Lower leg skin (tissue), 4 donors: ENCODE measurements at regions not wholly inside any gene's neighbourhood (a gene's known extent, or its start where the extent isn't known, plus 50 kb on each side); places are given as distances from the start of the nearest gene placed in this dataset.

Experiments used
- DNase-seq, 2 donors: peaks; one replicate each; pipeline ENCODE4 v3.0.0-alpha.2; 2019; ENCODE audit warnings: low spot score in 2 of 2
- H3K4me3 ChIP-seq: fragments of 200-600 bp; sonication (generic); 2 replicates; pipeline ENCODE4 v1.5.1; 2017; ENCODE audit warnings: mild to moderate bottlenecking, low read depth; ENCODE audit not compliant: poor library complexity, severe bottlenecking
- POLR2A ChIP-seq, 2 donors: fragments of 450-650 bp; IDR thresholded peaks; one replicate each; pipeline ENCODE4 v1.6.1; 2016 to 2017; ENCODE audit warnings: antibody characterized with exemption in 2 of 2, mild to moderate bottlenecking in 1 of 2, moderate library complexity in 1 of 2
- whole genome bisulfite sequencing, 2 donors: methylation state at CpG; one replicate each; pipeline ENCODE4 v1.1.5; 2018; 5-methylcytosine and 5-hydroxymethylcytosine counted together
- intact Hi-C: fragments of 100-400 bp; cut with DNase I; formaldehyde crosslinking; loops from one replicate; pipeline ENCODE4 v1.15.0; 2023; ENCODE audit warnings: low total_unique reads
- TF ChIP-seq, protein P1 (sequence below), 3 donors: fragments of 450-650 bp; IDR thresholded peaks; one replicate each; pipeline ENCODE4 v1.5.1; 2016; ENCODE audit warnings: antibody characterized with exemption in 3 of 3, mild to moderate bottlenecking in 3 of 3, moderate library complexity in 2 of 3

DNA sequence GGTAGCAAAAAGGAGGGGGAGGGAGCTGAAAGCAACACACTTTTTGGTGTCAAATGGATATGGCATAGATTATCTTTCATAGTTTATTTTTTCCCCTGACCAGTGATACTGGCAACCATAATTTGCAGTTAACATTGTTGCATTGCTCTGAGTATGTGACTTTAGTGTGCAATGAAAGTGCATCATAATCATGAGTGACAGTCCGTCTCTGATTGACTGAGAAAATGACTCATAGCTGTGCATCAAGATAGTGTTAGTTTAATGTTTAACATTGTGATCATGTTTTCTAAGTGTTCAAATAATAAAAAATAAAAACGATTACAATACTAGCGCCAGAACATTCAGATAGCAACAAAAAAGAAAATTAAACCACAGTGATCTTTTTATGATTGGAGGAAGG lies 952.4 kb upstream of the TENM4 start:
- H3K4me3 ChIP-seq, result no peak overlapping the region
- no peak for TF ChIP-seq POLR2A (IDR thresholded peaks at IDR 0.05)
- TF ChIP-seq, protein P1, sequence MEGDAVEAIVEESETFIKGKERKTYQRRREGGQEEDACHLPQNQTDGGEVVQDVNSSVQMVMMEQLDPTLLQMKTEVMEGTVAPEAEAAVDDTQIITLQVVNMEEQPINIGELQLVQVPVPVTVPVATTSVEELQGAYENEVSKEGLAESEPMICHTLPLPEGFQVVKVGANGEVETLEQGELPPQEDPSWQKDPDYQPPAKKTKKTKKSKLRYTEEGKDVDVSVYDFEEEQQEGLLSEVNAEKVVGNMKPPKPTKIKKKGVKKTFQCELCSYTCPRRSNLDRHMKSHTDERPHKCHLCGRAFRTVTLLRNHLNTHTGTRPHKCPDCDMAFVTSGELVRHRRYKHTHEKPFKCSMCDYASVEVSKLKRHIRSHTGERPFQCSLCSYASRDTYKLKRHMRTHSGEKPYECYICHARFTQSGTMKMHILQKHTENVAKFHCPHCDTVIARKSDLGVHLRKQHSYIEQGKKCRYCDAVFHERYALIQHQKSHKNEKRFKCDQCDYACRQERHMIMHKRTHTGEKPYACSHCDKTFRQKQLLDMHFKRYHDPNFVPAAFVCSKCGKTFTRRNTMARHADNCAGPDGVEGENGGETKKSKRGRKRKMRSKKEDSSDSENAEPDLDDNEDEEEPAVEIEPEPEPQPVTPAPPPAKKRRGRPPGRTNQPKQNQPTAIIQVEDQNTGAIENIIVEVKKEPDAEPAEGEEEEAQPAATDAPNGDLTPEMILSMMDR (IDR thresholded peaks at IDR 0.05), result no peak
- 67 to 68% methylated on average over 3 of the region's 3 CpGs for WGBS, 2 donors
- intact Hi-C loops, result no loop called here
- DNase-seq, result no peak

DNA sequence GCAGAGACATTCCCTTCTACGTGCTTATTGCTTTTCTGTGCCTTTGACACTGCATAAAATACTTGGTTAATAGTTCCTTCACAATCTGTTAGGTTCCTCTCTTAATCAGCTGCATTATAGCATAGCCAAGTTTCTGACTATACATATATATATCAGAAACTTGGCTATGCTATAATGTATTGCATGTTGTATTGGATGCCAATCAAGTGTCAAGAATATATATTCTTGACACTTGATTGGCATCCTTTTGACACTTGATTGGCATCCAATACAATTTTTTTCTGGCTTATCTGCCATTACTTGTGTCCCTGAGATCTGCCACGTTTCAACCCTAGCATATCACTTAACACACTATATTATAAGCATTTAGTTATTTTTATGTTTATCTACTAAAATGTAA lies 949.7 kb upstream of the TENM4 start:
- TF ChIP-seq POLR2A (IDR thresholded peaks at IDR 0.05), result no peak
- TF ChIP-seq, protein P1 (IDR thresholded peaks at IDR 0.05), result no peak
- H3K4me3 ChIP-seq, result no peak overlapping the region
- intact Hi-C loops, result no loop called here
- 55% methylated on average over 2 of the region's 2 CpGs for WGBS, 2 donors
- no peak for DNase-seq

DNA sequence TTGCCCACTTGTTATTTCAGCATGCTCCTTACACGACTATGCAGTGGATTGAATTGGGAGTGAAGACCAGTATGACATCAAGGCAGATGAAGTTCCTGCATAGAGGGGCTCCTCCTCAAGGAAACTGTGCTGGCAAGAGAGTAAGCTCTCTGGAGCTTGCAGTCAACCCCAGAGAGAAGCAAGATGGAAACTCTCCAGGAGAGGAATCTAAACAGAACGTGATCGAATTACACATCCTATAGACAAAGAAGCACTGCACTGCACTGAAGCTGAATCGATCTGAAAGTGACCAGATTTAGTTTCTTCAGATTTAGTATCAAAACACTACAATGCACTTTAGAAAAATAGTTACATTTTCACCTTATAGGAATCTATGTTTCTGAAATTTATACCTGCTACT lies 947.7 kb upstream of the TENM4 start:
- TF ChIP-seq, protein P1 (IDR thresholded peaks at IDR 0.05), result no peak
- no peak for TF ChIP-seq POLR2A (IDR thresholded peaks at IDR 0.05)

DNA sequence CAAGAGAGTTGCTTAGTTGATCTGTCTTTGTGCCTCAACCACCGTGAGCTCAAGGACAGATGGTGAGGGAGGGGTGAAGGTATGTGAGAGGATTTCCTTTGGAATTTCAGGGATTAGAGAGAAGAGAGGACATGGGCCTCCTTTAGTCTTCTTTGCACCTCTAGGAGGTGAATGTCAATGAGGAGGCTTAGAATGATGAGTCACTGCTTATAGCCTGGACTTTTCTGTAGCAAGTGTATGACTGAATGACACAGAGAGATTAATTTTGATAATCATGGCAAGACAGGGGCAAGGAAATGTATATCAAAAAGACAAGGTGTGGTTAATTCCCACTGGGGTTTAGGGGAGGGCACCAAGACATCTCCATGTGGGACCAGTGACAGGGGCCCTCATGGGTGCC lies 947.3 kb upstream of the TENM4 start:
- H3K4me3 ChIP-seq, result no peak overlapping the region
- intact Hi-C loops, result no loop called here
- 73 to 85% methylated on average over 1 of the region's 1 CpG for WGBS, 2 donors
- TF ChIP-seq, protein P1 (IDR thresholded peaks at IDR 0.05), result no peak
- no peak for TF ChIP-seq POLR2A (IDR thresholded peaks at IDR 0.05)
- no peak for DNase-seq

More for the DNA sequence above, 947.7 kb upstream of the TENM4 start:
- DNase-seq, result no peak
- H3K4me3 ChIP-seq, result no peak overlapping the region
- WGBS, 2 donors, result 70 to 77% methylated on average over 4 of the region's 4 CpGs
- intact Hi-C loops, result no loop called here

DNA sequence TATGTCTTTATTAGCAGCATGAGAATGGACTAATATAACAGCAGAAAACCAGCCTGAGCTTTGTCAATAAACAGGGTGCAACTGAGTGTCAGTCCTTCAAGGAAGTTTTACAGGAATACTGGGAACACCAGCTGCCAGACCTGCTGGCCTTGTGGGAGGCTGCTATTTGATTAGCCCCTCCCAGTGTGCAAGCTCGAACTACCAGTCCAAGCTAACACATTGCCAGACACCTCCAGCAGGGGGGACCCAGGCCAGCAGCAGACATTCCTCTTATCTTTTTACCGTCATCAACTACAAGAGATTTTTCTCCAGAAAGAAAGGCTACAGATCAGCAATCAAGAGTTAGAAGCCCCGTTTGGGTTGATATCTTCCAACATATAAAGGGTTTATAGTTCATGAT lies 942.8 kb upstream of the TENM4 start:
- no peak for DNase-seq
- no peak overlapping the region for H3K4me3 ChIP-seq
- intact Hi-C loops, result no loop called here
- WGBS, 2 donors, result 64 to 71% methylated on average over 3 of the region's 3 CpGs
- TF ChIP-seq, protein P1 (IDR thresholded peaks at IDR 0.05), result no peak
- no peak for TF ChIP-seq POLR2A (IDR thresholded peaks at IDR 0.05)

DNA sequence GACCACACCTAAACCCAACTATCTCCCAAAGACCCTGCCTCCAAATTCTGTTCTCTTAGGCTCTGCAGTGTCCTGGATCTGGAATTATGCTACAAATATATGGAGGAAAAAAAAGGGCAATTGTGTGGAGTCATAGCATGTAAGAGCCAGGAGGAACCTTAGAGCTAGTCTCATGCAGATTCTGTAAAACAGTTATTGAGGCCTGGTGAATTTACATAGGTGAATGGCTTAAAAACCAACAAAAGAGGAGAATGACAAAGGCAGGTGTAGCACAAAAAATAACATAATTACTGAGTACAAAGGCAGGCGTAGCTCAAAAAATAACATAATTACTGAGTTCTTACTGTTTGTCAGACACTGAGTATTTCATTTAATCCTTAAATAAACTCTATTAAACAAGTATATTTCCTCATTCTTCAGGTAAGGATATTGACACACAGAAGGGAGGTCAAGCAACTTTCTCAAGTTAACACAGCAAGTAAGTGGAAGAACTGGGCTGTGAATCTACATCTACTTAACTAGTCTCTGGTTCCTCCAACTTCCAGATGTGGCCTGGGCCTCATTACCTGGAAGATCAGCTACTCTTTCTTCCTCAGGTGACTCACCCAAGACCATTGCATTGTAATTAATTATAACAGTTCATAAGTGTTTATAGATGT lies 938.9 kb upstream of the TENM4 start:
- no peak for DNase-seq
- intact Hi-C loops, result no loop called here
- WGBS, 2 donors, result 90 to 94% methylated on average over 1 of the region's 1 CpG

More for the DNA sequence above, 938.9 kb upstream of the TENM4 start:
- no peak for TF ChIP-seq POLR2A (IDR thresholded peaks at IDR 0.05)
- TF ChIP-seq, protein P1 (IDR thresholded peaks at IDR 0.05), result no peak
- H3K4me3 ChIP-seq, result no peak overlapping the region
